ENCODE measurements at regions not wholly inside any gene's neighbourhood (a gene's known extent, or its start where the extent isn't known, plus 50 kb on each side); places are given as distances from the start of the nearest gene placed in this dataset.

- TF ChIP-seq PRDM6 (tag by site-specific recombination; IDR thresholded peaks at IDR 0.05): no peak
- no peak for TF ChIP-seq SCRT2 (tag by site-specific recombination; IDR thresholded peaks at IDR 0.05)
- no peak for TF ChIP-seq ZEB2 (tag by site-specific recombination; IDR thresholded peaks at IDR 0.05)
These were observed 118.8 kb upstream of the ADAMTS19 start (continued) for GRCh38 chr5:129341306-129341705.

- no peaks in the 10 kb centered on the region for H3K4me1 ChIP-seq (ENCODE audit: control insufficient read depth, insufficient read depth, low read length)
- H3K4me3 ChIP-seq (ENCODE audit: low read depth, low read length): no peak overlapping the region
- no peaks in the 10 kb centered on the region for H3K9me3 ChIP-seq (ENCODE audit: control insufficient read depth, insufficient read depth, low read depth, low read length)
- H3K36me3 ChIP-seq (ENCODE audit: control insufficient read depth in 2 of 2, insufficient read depth in 1 of 2, low read length in 2 of 2): no peaks in the 10 kb centered on the region
- POLR2A ChIA-PET: no interaction called here
- no peak overlapping the region for H3K27ac ChIP-seq (ENCODE audit: extremely low read depth, low read depth, low read length)
- CTCF ChIA-PET: no interaction called here
- TF ChIP-seq ZNF658 (tag by site-specific recombination; IDR thresholded peaks at IDR 0.05) (no peak), ZNF548 (tag by site-specific recombination; IDR thresholded peaks at IDR 0.05) (no peak), PRDM1 (tag by site-specific recombination; IDR thresholded peaks at IDR 0.05) (no peak), ZNF121 (tag by site-specific recombination; IDR thresholded peaks at IDR 0.05) (no peak), ZNF354C (tag by site-specific recombination; IDR thresholded peaks at IDR 0.05; ENCODE audit: borderline replicate concordance, low read depth) (no peak), ZNF335 (tag by site-specific recombination; conservative IDR thresholded peaks at IDR 0.05) (no peak), ZNF707 (tag by site-specific recombination; IDR thresholded peaks at IDR 0.05) (no peak), HOXC10 (CRISPR knock-in tag; IDR thresholded peaks at IDR 0.05) (no peak), ZNF549 (tag by site-specific recombination; IDR thresholded peaks at IDR 0.05) (no peak), ZNF624 (tag by site-specific recombination; IDR thresholded peaks at IDR 0.05) (no peak)
- TF ChIP-seq, protein P1, sequence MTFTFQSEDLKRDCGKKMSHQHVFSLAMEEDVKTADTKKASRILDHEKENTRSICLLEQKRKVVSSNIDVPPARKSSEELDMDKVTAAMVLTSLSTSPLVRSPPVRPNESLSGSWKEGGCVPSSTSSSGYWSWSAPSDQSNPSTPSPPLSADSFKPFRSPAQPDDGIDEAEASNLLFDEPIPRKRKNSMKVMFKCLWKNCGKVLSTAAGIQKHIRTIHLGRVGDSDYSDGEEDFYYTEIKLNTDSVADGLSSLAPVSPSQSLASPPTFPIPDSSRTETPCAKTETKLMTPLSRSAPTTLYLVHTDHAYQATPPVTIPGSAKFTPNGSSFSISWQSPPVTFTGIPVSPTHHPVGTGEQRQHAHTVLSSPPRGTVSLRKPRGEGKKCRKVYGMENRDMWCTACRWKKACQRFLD (tag by site-specific recombination; IDR thresholded peaks at IDR 0.05): no peak
- TF ChIP-seq, protein P2, sequence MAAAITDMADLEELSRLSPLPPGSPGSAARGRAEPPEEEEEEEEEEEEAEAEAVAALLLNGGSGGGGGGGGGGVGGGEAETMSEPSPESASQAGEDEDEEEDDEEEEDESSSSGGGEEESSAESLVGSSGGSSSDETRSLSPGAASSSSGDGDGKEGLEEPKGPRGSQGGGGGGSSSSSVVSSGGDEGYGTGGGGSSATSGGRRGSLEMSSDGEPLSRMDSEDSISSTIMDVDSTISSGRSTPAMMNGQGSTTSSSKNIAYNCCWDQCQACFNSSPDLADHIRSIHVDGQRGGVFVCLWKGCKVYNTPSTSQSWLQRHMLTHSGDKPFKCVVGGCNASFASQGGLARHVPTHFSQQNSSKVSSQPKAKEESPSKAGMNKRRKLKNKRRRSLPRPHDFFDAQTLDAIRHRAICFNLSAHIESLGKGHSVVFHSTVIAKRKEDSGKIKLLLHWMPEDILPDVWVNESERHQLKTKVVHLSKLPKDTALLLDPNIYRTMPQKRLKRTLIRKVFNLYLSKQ (tag by site-specific recombination; IDR thresholded peaks at IDR 0.05; ENCODE audit: borderline replicate concordance): no peak
- TF ChIP-seq, protein P3, sequence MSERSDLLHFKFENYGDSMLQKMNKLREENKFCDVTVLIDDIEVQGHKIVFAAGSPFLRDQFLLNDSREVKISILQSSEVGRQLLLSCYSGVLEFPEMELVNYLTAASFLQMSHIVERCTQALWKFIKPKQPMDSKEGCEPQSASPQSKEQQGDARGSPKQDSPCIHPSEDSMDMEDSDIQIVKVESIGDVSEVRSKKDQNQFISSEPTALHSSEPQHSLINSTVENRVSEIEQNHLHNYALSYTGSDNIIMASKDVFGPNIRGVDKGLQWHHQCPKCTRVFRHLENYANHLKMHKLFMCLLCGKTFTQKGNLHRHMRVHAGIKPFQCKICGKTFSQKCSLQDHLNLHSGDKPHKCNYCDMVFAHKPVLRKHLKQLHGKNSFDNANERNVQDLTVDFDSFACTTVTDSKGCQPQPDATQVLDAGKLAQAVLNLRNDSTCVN (tag by site-specific recombination; optimal IDR thresholded peaks at IDR 0.05): no peak
These were observed 117.3 kb upstream of the ADAMTS19 start for GRCh38 chr5:129342796-129343195.

- Histone ChIP-seq H3K4me1 (ENCODE audit: control insufficient read depth, insufficient read depth, low read length) (no peaks in the 10 kb centered on the region), H3K27ac (ENCODE audit: extremely low read depth, low read depth, low read length) (no peak overlapping the region), H3K4me3 (ENCODE audit: low read depth, low read length) (no peak overlapping the region), H3K9me3 (ENCODE audit: control insufficient read depth, insufficient read depth, low read depth, low read length) (no peaks in the 10 kb centered on the region), H3K36me3 (ENCODE audit: control insufficient read depth in 2 of 2, insufficient read depth in 1 of 2, low read length in 2 of 2) (no peaks in the 10 kb centered on the region)
- ChIA-PET CTCF (interaction anchor here (0.6 to 0.8 kb wide), 3 partner anchors 17 to 1713 kb away, joined by 3 read pairs; no protein-coding TSS in a partner anchor), POLR2A (no interaction called here)
- no peak for TF ChIP-seq OVOL3 (tag by site-specific recombination; IDR thresholded peaks at IDR 0.05)
- no peak for TF ChIP-seq ZNF530 (tag by site-specific recombination; IDR thresholded peaks at IDR 0.05; ENCODE audit: low read depth)
- TF ChIP-seq, protein P2 (tag by site-specific recombination; IDR thresholded peaks at IDR 0.05; ENCODE audit: borderline replicate concordance): no peak
- TF ChIP-seq ZEB2 (tag by site-specific recombination; IDR thresholded peaks at IDR 0.05): no peak
- TF ChIP-seq ZNF585B (tag by site-specific recombination; IDR thresholded peaks at IDR 0.05): no peak
- TF ChIP-seq, protein P4, sequence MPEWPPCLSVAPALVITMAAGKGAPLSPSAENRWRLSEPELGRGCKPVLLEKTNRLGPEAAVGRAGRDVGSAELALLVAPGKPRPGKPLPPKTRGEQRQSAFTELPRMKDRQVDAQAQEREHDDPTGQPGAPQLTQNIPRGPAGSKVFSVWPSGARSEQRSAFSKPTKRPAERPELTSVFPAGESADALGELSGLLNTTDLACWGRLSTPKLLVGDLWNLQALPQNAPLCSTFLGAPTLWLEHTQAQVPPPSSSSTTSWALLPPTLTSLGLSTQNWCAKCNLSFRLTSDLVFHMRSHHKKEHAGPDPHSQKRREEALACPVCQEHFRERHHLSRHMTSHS (tag by site-specific recombination; IDR thresholded peaks at IDR 0.05): no peak
- TF ChIP-seq ZNF48 (tag by site-specific recombination; IDR thresholded peaks at IDR 0.05): no peak
- no peak for TF ChIP-seq ZNF146 (tag by site-specific recombination; IDR thresholded peaks at IDR 0.05)
- TF ChIP-seq ZNF391 (tag by site-specific recombination; IDR thresholded peaks at IDR 0.05; ENCODE audit: borderline replicate concordance, low read depth): no peak
- TF ChIP-seq ZFP3 (tag by site-specific recombination; IDR thresholded peaks at IDR 0.05; ENCODE audit: low read depth): no peak
- no peak for TF ChIP-seq ZSCAN23 (tag by site-specific recombination; IDR thresholded peaks at IDR 0.05)
- TF ChIP-seq ZNF549 (tag by site-specific recombination; IDR thresholded peaks at IDR 0.05): no peak
These were observed 114.7 kb upstream of the ADAMTS19 start for GRCh38 chr5:129345213-129345924.

Data from HEK293 (cell line).